Superior temporal gyrus (tissue), 1 donor: ENCODE measurements at regions not wholly inside any gene's neighbourhood (a gene's known extent, or its start where the extent isn't known, plus 50 kb on each side); places are given as distances from the start of the nearest gene placed in this dataset.

Experiments used
- DNase-seq: peaks from one replicate; pipeline ENCODE4 v3.0.0-alpha.2; 2016; ENCODE audit errors: extremely low spot score

- no peak for DNase-seq
These were observed 350.6 kb downstream of the SAMD5 start for GRCh38 chr6:147859071-147859470.

- no peak for DNase-seq
These were observed 353.2 kb downstream of the SAMD5 start for GRCh38 chr6:147861696-147862095.

GRCh38 chr6:147867433-147868226 lies 359.1 kb downstream of the SAMD5 start:
- no peak for DNase-seq

GRCh38 chr6:147868427-147869190 lies 360.1 kb downstream of the SAMD5 start:
- DNase-seq: no peak

GRCh38 chr6:147869201-147869600 lies 360.7 kb downstream of the SAMD5 start:
- DNase-seq: no peak

GRCh38 chr6:147869869-147870268 lies 361.4 kb downstream of the SAMD5 start:
- no peak for DNase-seq

- DNase-seq: no peak
These were observed 362.1 kb downstream of the SAMD5 start for GRCh38 chr6:147870506-147871110.

- no peak for DNase-seq
These were observed 363.5 kb downstream of the SAMD5 start for GRCh38 chr6:147872002-147872401.

- DNase-seq: no peak
These were observed 365.3 kb downstream of the SAMD5 start for GRCh38 chr6:147873816-147874215.

- DNase-seq: no peak
These were observed 365.8 kb downstream of the SAMD5 start for GRCh38 chr6:147874322-147874721.

- DNase-seq: no peak
These were observed 370.6 kb downstream of the SAMD5 start for GRCh38 chr6:147879031-147879580.

GRCh38 chr6:147881432-147881831 lies 372.9 kb downstream of the SAMD5 start:
- no peak for DNase-seq

- no peak for DNase-seq
These were observed 379.9 kb downstream of the SAMD5 start for GRCh38 chr6:147888374-147888773.

GRCh38 chr6:147891671-147892070 lies 383.2 kb downstream of the SAMD5 start:
- no peak for DNase-seq

GRCh38 chr6:147892476-147892875 lies 384.0 kb downstream of the SAMD5 start:
- DNase-seq: no peak

- no peak for DNase-seq
These were observed 386.8 kb downstream of the SAMD5 start for GRCh38 chr6:147895272-147895671.

GRCh38 chr6:147900247-147900830 lies 391.8 kb downstream of the SAMD5 start:
- no peak for DNase-seq

- DNase-seq: no peak
These were observed 394.8 kb downstream of the SAMD5 start for GRCh38 chr6:147903321-147903720.

- DNase-seq: no peak
These were observed 395.4 kb downstream of the SAMD5 start for GRCh38 chr6:147903931-147904330.

- no peak for DNase-seq
These were observed 395.9 kb downstream of the SAMD5 start for GRCh38 chr6:147904416-147904815.

GRCh38 chr6:147905711-147906110 lies 397.2 kb downstream of the SAMD5 start:
- no peak for DNase-seq

GRCh38 chr6:147906361-147906760 lies 397.9 kb downstream of the SAMD5 start:
- no peak for DNase-seq
